ENCODE measurements at regions not wholly inside any gene's neighbourhood (a gene's known extent, or its start where the extent isn't known, plus 50 kb on each side); places are given as distances from the start of the nearest gene placed in this dataset.

DNA sequence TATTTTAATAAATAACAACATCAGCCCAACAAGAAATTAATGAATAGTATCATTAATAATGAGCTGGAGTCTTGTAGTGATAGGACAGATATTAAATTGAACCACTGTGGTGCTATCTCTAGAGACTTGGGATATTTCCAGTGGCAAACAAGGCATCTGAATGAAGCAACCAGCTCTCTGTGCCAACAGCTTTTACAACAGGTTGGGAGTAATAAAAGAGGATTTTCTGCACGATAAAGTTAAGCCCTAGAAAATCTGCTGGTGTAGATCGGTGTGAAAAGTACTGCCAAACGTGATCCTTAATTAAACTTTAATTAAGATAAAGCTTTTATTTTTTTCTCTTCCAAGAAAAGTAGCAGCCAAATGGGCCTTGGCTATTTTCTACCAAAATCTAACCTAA, 385.5 kb downstream of the NR4A2 start:
- no peak overlapping the region for H3K4me3 ChIP-seq (ENCODE audit: insufficient read depth, low read depth, low read length)
- no peak overlapping the region for H3K23ac ChIP-seq (ENCODE audit: low read depth, low read length)
- no peaks in the 10 kb centered on the region for H3K79me1 ChIP-seq (ENCODE audit: low read depth in 1 of 2, low read length in 2 of 2)
- H3K9ac ChIP-seq (ENCODE audit: low read depth, low read length) = no peak overlapping the region
- DNase-seq = no peak
- BruUV-seq (replicated peaks) = no TSS peak
- no peaks in the 10 kb centered on the region for H3K27me3 ChIP-seq (ENCODE audit: control insufficient read depth, insufficient read depth, low read length)
- WGBS, 2 experiments (ENCODE audit: extremely low coverage in 2 of 2, insufficient read length in 1 of 2) = no CpG with 5 or more reads among the region's 3 CpGs
- no peak overlapping the region for H2BK120ac ChIP-seq (ENCODE audit: low read depth, low read length)
- no peak overlapping the region for H3K27ac ChIP-seq (ENCODE audit: insufficient read depth, low read length)
- no peak for ATAC-seq (ENCODE audit: low read depth)
- no peak overlapping the region for H3K14ac ChIP-seq (replicated peaks; ENCODE audit: low read depth, low read length)
- peaks cover 2% of the 10 kb centered on the region for H3K9me3 ChIP-seq (ENCODE audit: control insufficient read depth, insufficient read depth, low read length)
- H2BK20ac ChIP-seq (ENCODE audit: low read depth, low read length) = no peak overlapping the region
- H2AK5ac ChIP-seq (ENCODE audit: low read depth, low read length) = no peak overlapping the region
- no peak overlapping the region for H2BK15ac ChIP-seq (ENCODE audit: low read depth, low read length)
- H3K56ac ChIP-seq (ENCODE audit: extremely low read depth, insufficient read depth, low read length) = no peak overlapping the region
- no peak overlapping the region for H2BK5ac ChIP-seq (ENCODE audit: low read depth, low read length, poor library complexity, severe bottlenecking)
- H3K4me1 ChIP-seq (ENCODE audit: control insufficient read depth, insufficient read depth, low read length) = no peaks in the 10 kb centered on the region
- in situ Hi-C loops (cut with MboI; ENCODE audit: low sequenced_read_pairs) (no loop called here), intact Hi-C loops (cut with micrococcal nuclease) (no loop called here), dilution Hi-C loops (cut with HindIII; ENCODE audit: low sequenced_read_pairs, unreplicated experiment) (no loop called here)
- H4K20me1 ChIP-seq (ENCODE audit: insufficient read depth, low read length) = no peaks in the 10 kb centered on the region
- no peak overlapping the region for H3K18ac ChIP-seq (ENCODE audit: low read depth, low read length)
- ChIA-PET POLR2A (ENCODE audit: unreplicated experiment) (no interaction called here), CTCF (interaction anchor here (1.1 kb wide), 1 partner anchor 17 kb away, joined by 3 read pairs; no protein-coding TSS in a partner anchor)
- H2AK9ac ChIP-seq (replicated peaks; ENCODE audit: low read depth, low read length, poor library complexity) = no peak overlapping the region
- H4K91ac ChIP-seq (ENCODE audit: insufficient read depth, low read depth, low read length) = no peak overlapping the region
- no peak overlapping the region for H4K5ac ChIP-seq (ENCODE audit: low read depth, low read length)
- no peak overlapping the region for H3K4ac ChIP-seq (ENCODE audit: low read depth, low read length)
- no peak overlapping the region for H3K4me2 ChIP-seq (ENCODE audit: low read depth, low read length)
- H4K8ac ChIP-seq (ENCODE audit: low read depth in 2 of 2, low read length in 2 of 2) = no peak overlapping the region
- H3K36me3 ChIP-seq (ENCODE audit: control insufficient read depth, insufficient read depth, low read length) = no peaks in the 10 kb centered on the region
- no peak for TF ChIP-seq NFE2L2 (IDR thresholded peaks at IDR 0.05; ENCODE audit: low read depth, low read length)
- TF ChIP-seq RCOR1 (IDR thresholded peaks at IDR 0.05; ENCODE audit: insufficient replicate concordance, low read length) = no peak
- no peak for TF ChIP-seq SMC3 (IDR thresholded peaks at IDR 0.05; ENCODE audit: low read depth, low read length)
- no peak for TF ChIP-seq MAFK (IDR thresholded peaks at IDR 0.05; ENCODE audit: low read depth, low read length)
- TF ChIP-seq RAD21 (IDR thresholded peaks at IDR 0.05; ENCODE audit: low read length) = no peak
- TF ChIP-seq BHLHE40 (IDR thresholded peaks at IDR 0.05; ENCODE audit: low read depth, low read length) = no peak
- no peak for TF ChIP-seq FOS (IDR thresholded peaks at IDR 0.05; ENCODE audit: low read depth, low read length)
- TF ChIP-seq, protein P1, sequence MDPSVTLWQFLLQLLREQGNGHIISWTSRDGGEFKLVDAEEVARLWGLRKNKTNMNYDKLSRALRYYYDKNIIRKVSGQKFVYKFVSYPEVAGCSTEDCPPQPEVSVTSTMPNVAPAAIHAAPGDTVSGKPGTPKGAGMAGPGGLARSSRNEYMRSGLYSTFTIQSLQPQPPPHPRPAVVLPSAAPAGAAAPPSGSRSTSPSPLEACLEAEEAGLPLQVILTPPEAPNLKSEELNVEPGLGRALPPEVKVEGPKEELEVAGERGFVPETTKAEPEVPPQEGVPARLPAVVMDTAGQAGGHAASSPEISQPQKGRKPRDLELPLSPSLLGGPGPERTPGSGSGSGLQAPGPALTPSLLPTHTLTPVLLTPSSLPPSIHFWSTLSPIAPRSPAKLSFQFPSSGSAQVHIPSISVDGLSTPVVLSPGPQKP (IDR thresholded peaks at IDR 0.05; ENCODE audit: borderline replicate concordance, low read depth, low read length) = no peak
- TF ChIP-seq MXI1 (IDR thresholded peaks at IDR 0.05; ENCODE audit: borderline replicate concordance, low read depth, low read length) = no peak
- no peak for TF ChIP-seq CHD1 (IDR thresholded peaks at IDR 0.05; ENCODE audit: low read depth, low read length)
- TF ChIP-seq MAZ (IDR thresholded peaks at IDR 0.05; ENCODE audit: borderline replicate concordance, low read depth, low read length) = no peak
- no peak for TF ChIP-seq CEBPB (IDR thresholded peaks at IDR 0.05; ENCODE audit: low read depth, low read length)
- TF ChIP-seq, protein P2, sequence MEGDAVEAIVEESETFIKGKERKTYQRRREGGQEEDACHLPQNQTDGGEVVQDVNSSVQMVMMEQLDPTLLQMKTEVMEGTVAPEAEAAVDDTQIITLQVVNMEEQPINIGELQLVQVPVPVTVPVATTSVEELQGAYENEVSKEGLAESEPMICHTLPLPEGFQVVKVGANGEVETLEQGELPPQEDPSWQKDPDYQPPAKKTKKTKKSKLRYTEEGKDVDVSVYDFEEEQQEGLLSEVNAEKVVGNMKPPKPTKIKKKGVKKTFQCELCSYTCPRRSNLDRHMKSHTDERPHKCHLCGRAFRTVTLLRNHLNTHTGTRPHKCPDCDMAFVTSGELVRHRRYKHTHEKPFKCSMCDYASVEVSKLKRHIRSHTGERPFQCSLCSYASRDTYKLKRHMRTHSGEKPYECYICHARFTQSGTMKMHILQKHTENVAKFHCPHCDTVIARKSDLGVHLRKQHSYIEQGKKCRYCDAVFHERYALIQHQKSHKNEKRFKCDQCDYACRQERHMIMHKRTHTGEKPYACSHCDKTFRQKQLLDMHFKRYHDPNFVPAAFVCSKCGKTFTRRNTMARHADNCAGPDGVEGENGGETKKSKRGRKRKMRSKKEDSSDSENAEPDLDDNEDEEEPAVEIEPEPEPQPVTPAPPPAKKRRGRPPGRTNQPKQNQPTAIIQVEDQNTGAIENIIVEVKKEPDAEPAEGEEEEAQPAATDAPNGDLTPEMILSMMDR (conservative IDR thresholded peaks at IDR 0.05; ENCODE audit: low read depth, low read length) = no peak
- no peak for TF ChIP-seq RFX5 (IDR thresholded peaks at IDR 0.05; ENCODE audit: low read depth, low read length)
- TF ChIP-seq, protein P3, sequence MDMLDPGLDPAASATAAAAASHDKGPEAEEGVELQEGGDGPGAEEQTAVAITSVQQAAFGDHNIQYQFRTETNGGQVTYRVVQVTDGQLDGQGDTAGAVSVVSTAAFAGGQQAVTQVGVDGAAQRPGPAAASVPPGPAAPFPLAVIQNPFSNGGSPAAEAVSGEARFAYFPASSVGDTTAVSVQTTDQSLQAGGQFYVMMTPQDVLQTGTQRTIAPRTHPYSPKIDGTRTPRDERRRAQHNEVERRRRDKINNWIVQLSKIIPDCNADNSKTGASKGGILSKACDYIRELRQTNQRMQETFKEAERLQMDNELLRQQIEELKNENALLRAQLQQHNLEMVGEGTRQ (IDR thresholded peaks at IDR 0.05; ENCODE audit: low read depth, low read length) = no peak
- no peak overlapping the region for H2AFZ ChIP-seq (replicated peaks; ENCODE audit: low read length, poor library complexity)
- H3K9me1 ChIP-seq (ENCODE audit: insufficient read depth, low read length) = no peaks in the 10 kb centered on the region

Measured in IMR-90 (cell line).